ENCODE measurements at regions not wholly inside any gene's neighbourhood (a gene's known extent, or its start where the extent isn't known, plus 50 kb on each side); places are given as distances from the start of the nearest gene placed in this dataset.

- TF ChIP-seq REST (IDR thresholded peaks at IDR 0.05; ENCODE audit: insufficient read depth in 1 of 2, low read depth in 2 of 2, low read length in 2 of 2) = no peak
Observed at GRCh38 chr2:5502385-5502784, 189.8 kb upstream of the SOX11 start.

DNA sequence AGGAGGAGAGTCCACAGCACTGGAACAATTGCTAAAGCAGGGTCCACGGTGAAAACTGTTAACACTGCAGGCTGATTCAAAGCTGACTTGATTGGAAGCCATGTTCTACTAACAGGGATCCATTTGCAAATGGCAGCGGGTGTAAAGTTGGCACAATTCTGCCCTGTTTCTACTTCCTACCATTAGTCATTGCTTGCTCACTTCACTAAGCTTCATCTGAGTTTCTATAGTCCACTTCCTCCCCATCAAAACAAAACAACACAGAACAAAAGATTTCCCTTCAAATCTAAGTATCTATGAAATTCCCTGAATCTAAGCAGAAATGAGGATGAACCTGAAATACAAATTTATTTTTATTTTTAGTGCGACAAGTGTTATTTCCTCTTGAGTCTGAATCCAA is 187.4 kb upstream of the SOX11 start:
- TF ChIP-seq FOXP2 (optimal IDR thresholded peaks at IDR 0.05; ENCODE audit: borderline replicate concordance, extremely low read depth, extremely low read length, insufficient read depth) = no peak
- TF ChIP-seq POLR2AphosphoS5 (IDR thresholded peaks at IDR 0.05; ENCODE audit: low read depth, low read length) = no peak
- TF ChIP-seq SIN3A (IDR thresholded peaks at IDR 0.05; ENCODE audit: borderline replicate concordance, insufficient read depth, low read length) = no peak
- no peak for TF ChIP-seq REST (IDR thresholded peaks at IDR 0.05; ENCODE audit: insufficient read depth in 1 of 2, low read depth in 2 of 2, low read length in 2 of 2)

- TF ChIP-seq POLR2AphosphoS5 (IDR thresholded peaks at IDR 0.05; ENCODE audit: low read depth, low read length) (no peak), REST (IDR thresholded peaks at IDR 0.05; ENCODE audit: insufficient read depth in 1 of 2, low read depth in 2 of 2, low read length in 2 of 2) (no peak), SIN3A (IDR thresholded peaks at IDR 0.05; ENCODE audit: borderline replicate concordance, insufficient read depth, low read length) (no peak), FOXP2 (optimal IDR thresholded peaks at IDR 0.05; ENCODE audit: borderline replicate concordance, extremely low read depth, extremely low read length, insufficient read depth) (no peak), TAF1 (IDR thresholded peaks at IDR 0.05; ENCODE audit: borderline replicate concordance, insufficient read depth, low read length) (no peak)
Observed at GRCh38 chr2:5507367-5507766, 184.8 kb upstream of the SOX11 start.

DNA sequence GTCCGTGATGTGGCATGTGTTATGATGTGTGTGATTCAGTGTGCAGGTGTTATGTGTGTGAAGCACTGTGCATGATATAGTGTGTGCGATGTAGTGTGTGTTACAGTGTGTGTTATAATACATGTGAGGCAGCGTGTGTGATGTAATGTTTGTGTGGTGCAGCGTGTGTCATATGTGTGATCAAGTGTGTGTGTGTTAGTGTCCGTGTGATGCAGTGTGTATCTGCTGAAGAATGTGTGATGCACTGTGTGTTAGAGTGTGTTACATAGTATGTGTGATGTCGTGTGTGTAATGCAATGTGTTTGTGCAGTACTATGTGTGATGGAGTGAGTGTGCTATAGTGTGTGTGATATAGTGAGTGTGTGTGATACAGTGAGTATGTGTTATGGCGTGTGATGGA is 182.8 kb upstream of the SOX11 start:
- TF ChIP-seq FOXP2 (optimal IDR thresholded peaks at IDR 0.05; ENCODE audit: borderline replicate concordance, extremely low read depth, extremely low read length, insufficient read depth) (no peak), POLR2AphosphoS5 (IDR thresholded peaks at IDR 0.05; ENCODE audit: low read depth, low read length) (no peak), SIN3A (IDR thresholded peaks at IDR 0.05; ENCODE audit: borderline replicate concordance, insufficient read depth, low read length) (no peak)

- TF ChIP-seq SIN3A (IDR thresholded peaks at IDR 0.05; ENCODE audit: borderline replicate concordance, insufficient read depth, low read length) = no peak
- no peak for TF ChIP-seq TAF1 (IDR thresholded peaks at IDR 0.05; ENCODE audit: borderline replicate concordance, insufficient read depth, low read length)
- TF ChIP-seq POLR2AphosphoS5 (IDR thresholded peaks at IDR 0.05; ENCODE audit: low read depth, low read length) = no peak
- no peak for TF ChIP-seq REST (IDR thresholded peaks at IDR 0.05; ENCODE audit: insufficient read depth in 1 of 2, low read depth in 2 of 2, low read length in 2 of 2)
- no peak for TF ChIP-seq FOXP2 (optimal IDR thresholded peaks at IDR 0.05; ENCODE audit: borderline replicate concordance, extremely low read depth, extremely low read length, insufficient read depth)
Observed at GRCh38 chr2:5510082-5510481, 182.1 kb upstream of the SOX11 start.
